ENCODE measurements at regions not wholly inside any gene's neighbourhood (a gene's known extent, or its start where the extent isn't known, plus 50 kb on each side); places are given as distances from the start of the nearest gene placed in this dataset.

- no peak overlapping the region for H3K27ac ChIP-seq (ENCODE audit: control insufficient read depth, insufficient read depth, low read length)
- dilution Hi-C loops (cut with MboI; ENCODE audit: extremely low pct_ligation_motif_present, low sequenced_read_pairs) = no loop called here
- no peaks in the 10 kb centered on the region for H3K79me2 ChIP-seq (ENCODE audit: control insufficient read depth, insufficient read depth, low read length)
- no peaks in the 10 kb centered on the region for H4K20me1 ChIP-seq (ENCODE audit: control insufficient read depth, extremely low read depth, insufficient read depth, low read length)
- no peak overlapping the region for H3K9ac ChIP-seq (ENCODE audit: control insufficient read depth, extremely low read depth, insufficient read depth, low read length)
- no peak overlapping the region for H3K4me3 ChIP-seq (ENCODE audit: control insufficient read depth in 2 of 3, extremely low read depth in 1 of 3, insufficient read depth in 2 of 3, low read depth in 1 of 3, low read length in 3 of 3)
- no peak for TF ChIP-seq EZH2 (IDR thresholded peaks at IDR 0.05; ENCODE audit: low read length)
- TF ChIP-seq CTCF (optimal IDR thresholded peaks at IDR 0.05 in 1 of 3, IDR thresholded peaks at IDR 0.05 in 1 of 3, conservative IDR thresholded peaks at IDR 0.05 in 1 of 3; ENCODE audit: extremely low read depth in 1 of 3, insufficient read depth in 2 of 3, low read length in 3 of 3) = no peak
- no peaks in the 10 kb centered on the region for H3K4me1 ChIP-seq (ENCODE audit: control insufficient read depth, extremely low read depth, insufficient read depth, low read length)
- FAIRE-seq (no peak), DNase-seq (ENCODE audit: low read depth, low spot score) (no peak)
- no peaks in the 10 kb centered on the region for H3K36me3 ChIP-seq (ENCODE audit: control insufficient read depth in 2 of 2, extremely low read depth in 1 of 2, insufficient read depth in 2 of 2, low read length in 2 of 2)
- no peak overlapping the region for H2AFZ ChIP-seq (ENCODE audit: control insufficient read depth, low read length)
- H3K4me2 ChIP-seq (ENCODE audit: control insufficient read depth, extremely low read depth, insufficient read depth, low read depth, low read length) = no peak overlapping the region
- H3K9me3 ChIP-seq (ENCODE audit: control insufficient read depth, low read depth, low read length) = no peaks in the 10 kb centered on the region
- no peaks in the 10 kb centered on the region for H3K9me1 ChIP-seq (ENCODE audit: control insufficient read depth, extremely low read depth, insufficient read depth, low read length)
- H3K27me3 ChIP-seq (ENCODE audit: control insufficient read depth, extremely low read depth, insufficient read depth, low read length) = no peaks in the 10 kb centered on the region
These were observed 143.7 kb downstream of the GPCPD1 start for GRCh38 chr20:5467086-5467485.

- no peak overlapping the region for H3K27ac ChIP-seq (ENCODE audit: control insufficient read depth, insufficient read depth, low read length)
- no peak overlapping the region for H3K9ac ChIP-seq (ENCODE audit: control insufficient read depth, extremely low read depth, insufficient read depth, low read length)
- no peaks in the 10 kb centered on the region for H3K36me3 ChIP-seq (ENCODE audit: control insufficient read depth in 2 of 2, extremely low read depth in 1 of 2, insufficient read depth in 2 of 2, low read length in 2 of 2)
- H4K20me1 ChIP-seq (ENCODE audit: control insufficient read depth, extremely low read depth, insufficient read depth, low read length) = no peaks in the 10 kb centered on the region
- H2AFZ ChIP-seq (ENCODE audit: control insufficient read depth, low read length) = no peak overlapping the region
- no peaks in the 10 kb centered on the region for H3K4me1 ChIP-seq (ENCODE audit: control insufficient read depth, extremely low read depth, insufficient read depth, low read length)
- H3K9me1 ChIP-seq (ENCODE audit: control insufficient read depth, extremely low read depth, insufficient read depth, low read length) = no peaks in the 10 kb centered on the region
- H3K79me2 ChIP-seq (ENCODE audit: control insufficient read depth, insufficient read depth, low read length) = no peaks in the 10 kb centered on the region
- no peaks in the 10 kb centered on the region for H3K27me3 ChIP-seq (ENCODE audit: control insufficient read depth, extremely low read depth, insufficient read depth, low read length)
- no peak overlapping the region for H3K4me2 ChIP-seq (ENCODE audit: control insufficient read depth, extremely low read depth, insufficient read depth, low read depth, low read length)
- dilution Hi-C loops (cut with MboI; ENCODE audit: extremely low pct_ligation_motif_present, low sequenced_read_pairs) = no loop called here
- H3K4me3 ChIP-seq (ENCODE audit: control insufficient read depth in 2 of 3, extremely low read depth in 1 of 3, insufficient read depth in 2 of 3, low read depth in 1 of 3, low read length in 3 of 3) = no peak overlapping the region
- DNase-seq (ENCODE audit: low read depth, low spot score) = no peak
- no peaks in the 10 kb centered on the region for H3K9me3 ChIP-seq (ENCODE audit: control insufficient read depth, low read depth, low read length)
- TF ChIP-seq CTCF (optimal IDR thresholded peaks at IDR 0.05 in 1 of 3, IDR thresholded peaks at IDR 0.05 in 1 of 3, conservative IDR thresholded peaks at IDR 0.05 in 1 of 3; ENCODE audit: extremely low read depth in 1 of 3, insufficient read depth in 2 of 3, low read length in 3 of 3) (no peak), EZH2 (IDR thresholded peaks at IDR 0.05; ENCODE audit: low read length) (no peak)
- FAIRE-seq = no peak
These were observed 145.2 kb downstream of the GPCPD1 start for GRCh38 chr20:5465604-5465927.

Measured in keratinocyte (primary cell).